H1 (cell line): ENCODE measurements at regions not wholly inside any gene's neighbourhood (a gene's known extent, or its start where the extent isn't known, plus 50 kb on each side); places are given as distances from the start of the nearest gene placed in this dataset.

Source experiments
- POLR2AphosphoS5 ChIP-seq: IDR thresholded peaks from 2 replicates; pipeline ENCODE4 v1.6.1; 2011; ENCODE audit warnings: low read depth, low read length
- RFX5 ChIP-seq: IDR thresholded peaks from 2 replicates; pipeline ENCODE4 v1.6.1; 2011; ENCODE audit warnings: low read depth, low read length, improper control_type of control experiment, borderline replicate concordance
- YY1 ChIP-seq: IDR thresholded peaks from 2 replicates; pipeline ENCODE4 v1.6.1; 2011; ENCODE audit warnings: low read depth, mild to moderate bottlenecking, low read length
- TF ChIP-seq, protein P1 (sequence below), 3 experiments: IDR thresholded peaks; 1 replicate in 2 of 3; 2 replicates in 1 of 3; pipeline versions ENCODE4 v1.5.1 to v1.6.1; 2011; ENCODE audit warnings: low read length in 3 of 3, mild to moderate bottlenecking in 3 of 3, inconsistent platforms in 2 of 3, low read depth in 1 of 3, moderate library complexity in 1 of 3; ENCODE audit not compliant: insufficient read depth in 1 of 3; ENCODE audit errors: control extremely low read depth in 1 of 3
- TF ChIP-seq, protein P2 (sequence below): IDR thresholded peaks from 2 replicates; pipeline ENCODE4 v1.6.1; 2012; ENCODE audit warnings: inconsistent platforms

DNA sequence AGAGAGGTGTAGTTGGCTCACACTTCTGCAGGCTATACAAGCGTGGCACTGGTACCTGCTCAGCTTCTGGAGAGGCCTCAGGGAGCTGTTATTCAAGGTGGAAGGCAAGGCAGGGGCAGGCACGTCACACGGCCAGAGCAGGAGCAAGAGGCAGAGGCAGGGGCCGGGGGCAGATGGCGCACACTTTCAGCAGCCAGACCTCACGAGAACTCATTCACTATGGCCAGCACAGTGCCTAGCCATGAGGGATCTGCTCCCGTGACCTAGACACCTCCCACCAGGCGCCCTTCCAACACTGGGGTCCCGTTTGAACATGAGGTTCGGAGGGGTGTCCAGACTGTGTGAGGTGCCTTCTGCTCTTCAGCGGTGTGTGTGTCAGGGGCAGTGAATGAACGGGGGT is 71.0 kb upstream of the FCN1 start:
- TF ChIP-seq, protein P1, sequence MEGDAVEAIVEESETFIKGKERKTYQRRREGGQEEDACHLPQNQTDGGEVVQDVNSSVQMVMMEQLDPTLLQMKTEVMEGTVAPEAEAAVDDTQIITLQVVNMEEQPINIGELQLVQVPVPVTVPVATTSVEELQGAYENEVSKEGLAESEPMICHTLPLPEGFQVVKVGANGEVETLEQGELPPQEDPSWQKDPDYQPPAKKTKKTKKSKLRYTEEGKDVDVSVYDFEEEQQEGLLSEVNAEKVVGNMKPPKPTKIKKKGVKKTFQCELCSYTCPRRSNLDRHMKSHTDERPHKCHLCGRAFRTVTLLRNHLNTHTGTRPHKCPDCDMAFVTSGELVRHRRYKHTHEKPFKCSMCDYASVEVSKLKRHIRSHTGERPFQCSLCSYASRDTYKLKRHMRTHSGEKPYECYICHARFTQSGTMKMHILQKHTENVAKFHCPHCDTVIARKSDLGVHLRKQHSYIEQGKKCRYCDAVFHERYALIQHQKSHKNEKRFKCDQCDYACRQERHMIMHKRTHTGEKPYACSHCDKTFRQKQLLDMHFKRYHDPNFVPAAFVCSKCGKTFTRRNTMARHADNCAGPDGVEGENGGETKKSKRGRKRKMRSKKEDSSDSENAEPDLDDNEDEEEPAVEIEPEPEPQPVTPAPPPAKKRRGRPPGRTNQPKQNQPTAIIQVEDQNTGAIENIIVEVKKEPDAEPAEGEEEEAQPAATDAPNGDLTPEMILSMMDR (IDR thresholded peaks at IDR 0.05; ENCODE audit: control extremely low read depth in 1 of 3, insufficient read depth in 1 of 3, low read depth in 1 of 3, low read length in 3 of 3) = no peak
- TF ChIP-seq POLR2AphosphoS5 (no peak), RFX5 (no peak), YY1 (no peak)
- TF ChIP-seq, protein P2, sequence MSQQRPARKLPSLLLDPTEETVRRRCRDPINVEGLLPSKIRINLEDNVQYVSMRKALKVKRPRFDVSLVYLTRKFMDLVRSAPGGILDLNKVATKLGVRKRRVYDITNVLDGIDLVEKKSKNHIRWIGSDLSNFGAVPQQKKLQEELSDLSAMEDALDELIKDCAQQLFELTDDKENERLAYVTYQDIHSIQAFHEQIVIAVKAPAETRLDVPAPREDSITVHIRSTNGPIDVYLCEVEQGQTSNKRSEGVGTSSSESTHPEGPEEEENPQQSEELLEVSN = no peak
